KG1 (cell line): ENCODE measurements at regions not wholly inside any gene's neighbourhood (a gene's known extent, or its start where the extent isn't known, plus 50 kb on each side); places are given as distances from the start of the nearest gene placed in this dataset.

Experiments
- DNase-seq: peaks from one replicate; lab custom pipeline; 2025; lab: John Stamatoyannopoulos, UW

GRCh38 chr1:81071969-81072753 is 728.6 kb upstream of the ADGRL2 start:
- DNase-seq: no peak

- DNase-seq: no peak
These were observed 729.5 kb upstream of the ADGRL2 start for GRCh38 chr1:81071072-81071858.

- DNase-seq: no peak
These were observed 730.9 kb upstream of the ADGRL2 start for GRCh38 chr1:81069856-81070255.

GRCh38 chr1:81068726-81069125 is 732.0 kb upstream of the ADGRL2 start:
- DNase-seq: no peak

GRCh38 chr1:81053826-81054225 is 746.9 kb upstream of the ADGRL2 start:
- DNase-seq: no peak

- DNase-seq: no peak
These were observed 748.6 kb upstream of the ADGRL2 start for GRCh38 chr1:81052162-81052561.

GRCh38 chr1:81050390-81050789 is 750.3 kb upstream of the ADGRL2 start:
- no peak for DNase-seq

GRCh38 chr1:81044708-81045107 is 756.0 kb upstream of the ADGRL2 start:
- no peak for DNase-seq

- no peak for DNase-seq
These were observed 758.5 kb upstream of the ADGRL2 start for GRCh38 chr1:81042225-81042624.

- DNase-seq: no peak
These were observed 766.4 kb upstream of the ADGRL2 start for GRCh38 chr1:81034291-81034690.

GRCh38 chr1:81032973-81033425 is 767.7 kb upstream of the ADGRL2 start:
- DNase-seq: no peak

- DNase-seq: no peak
These were observed 768.4 kb upstream of the ADGRL2 start for GRCh38 chr1:81032374-81032773.

- no peak for DNase-seq
These were observed 770.3 kb upstream of the ADGRL2 start for GRCh38 chr1:81030441-81030840.

- DNase-seq: no peak
These were observed 771.5 kb upstream of the ADGRL2 start for GRCh38 chr1:81029266-81029665.

GRCh38 chr1:81023187-81023724 is 777.5 kb upstream of the ADGRL2 start:
- no peak for DNase-seq

GRCh38 chr1:81021134-81021533 is 779.6 kb upstream of the ADGRL2 start:
- no peak for DNase-seq

GRCh38 chr1:81020506-81020905 is 780.2 kb upstream of the ADGRL2 start:
- no peak for DNase-seq

GRCh38 chr1:81010126-81010525 is 790.6 kb upstream of the ADGRL2 start:
- DNase-seq: no peak

- DNase-seq: no peak
These were observed 792.4 kb upstream of the ADGRL2 start for GRCh38 chr1:81008293-81008692.

GRCh38 chr1:81007024-81007423 is 793.7 kb upstream of the ADGRL2 start:
- DNase-seq: no peak

- no peak for DNase-seq
These were observed 794.2 kb upstream of the ADGRL2 start for GRCh38 chr1:81006502-81006901.

GRCh38 chr1:81004011-81004410 is 796.7 kb upstream of the ADGRL2 start:
- DNase-seq: no peak

- DNase-seq: no peak
These were observed 805.8 kb upstream of the ADGRL2 start for GRCh38 chr1:80994934-80995333.
